Kidney (tissue), 13 donors: ENCODE measurements at regions not wholly inside any gene's neighbourhood (a gene's known extent, or its start where the extent isn't known, plus 50 kb on each side); places are given as distances from the start of the nearest gene placed in this dataset.

ENCODE experiments used
- DNase-seq, 5 donors: peaks; one replicate each; pipeline ENCODE4 v3.0.0-alpha.2; 2013 to 2020
- FAIRE-seq: peaks from 2 replicates; lab custom pipeline; 2012; peaks lifted over from hg19 to GRCh38; lab: Jason Lieb, UNC
- H3K27ac ChIP-seq, 2 donors: one replicate each; pipeline ENCODE4 v1.7.0; 2013; ENCODE audit warnings: low read depth in 2 of 2, low read length in 2 of 2, inconsistent platforms in 1 of 2
- H3K27me3 ChIP-seq: one replicate; pipeline ENCODE4 v1.7.1; 2013; ENCODE audit warnings: low read length, inconsistent platforms; ENCODE audit not compliant: control insufficient read depth, insufficient read depth
- H3K36me3 ChIP-seq, 3 donors: one replicate each; pipeline versions ENCODE4 v1.7.0 to v1.7.1; 2013; ENCODE audit warnings: low read length in 3 of 3, control low read depth in 1 of 3, inconsistent platforms in 1 of 3; ENCODE audit not compliant: insufficient read depth in 3 of 3, control insufficient read depth in 2 of 3
- H3K4me1 ChIP-seq, 3 donors: one replicate each; pipeline versions ENCODE4 v1.7.0 to v1.7.1; 2013; ENCODE audit warnings: low read length in 3 of 3, inconsistent platforms in 1 of 3, low read depth in 1 of 3; ENCODE audit not compliant: control insufficient read depth in 2 of 3, insufficient read depth in 2 of 3
- H3K4me3 ChIP-seq, 3 donors: one replicate each; pipeline versions ENCODE4 v1.7.0 to v1.8.1; 2013; ENCODE audit warnings: low read length in 3 of 3, control low read depth in 1 of 3, inconsistent platforms in 1 of 3
- H3K9ac ChIP-seq, 3 donors: one replicate each; pipeline versions ENCODE4 v1.7.0 to v1.7.1; 2013; ENCODE audit warnings: low read length in 3 of 3, control low read depth in 1 of 3, inconsistent platforms in 1 of 3
- H3K9me3 ChIP-seq, 3 donors: one replicate each; pipeline versions ENCODE4 v1.7.0 to v1.7.1; 2013; ENCODE audit warnings: low read length in 3 of 3, control low read depth in 1 of 3, inconsistent platforms in 1 of 3; ENCODE audit not compliant: control insufficient read depth in 2 of 3, insufficient read depth in 1 of 3
- intact Hi-C: fragments of 100-400 bp; cut with DNase I; formaldehyde crosslinking; loops from one replicate; pipeline ENCODE4 v1.11.1; 2022
- TF ChIP-seq, protein P1 (sequence below): IDR thresholded peaks from 3 replicates; pipeline ENCODE4 v1.5.1; 2012; ENCODE audit warnings: mild to moderate bottlenecking, moderate library complexity, borderline replicate concordance; ENCODE audit not compliant: insufficient read depth; ENCODE audit errors: extremely low read depth
- donor health status: control.
- donor health status: control.
- donor health status: control.
- donor health status: control.
- donor health status: control.
- donor health status: DM: yes; HTN: yes; CAD: no.
- donor health status: Normal renal cell carcinoma (clear cell type).

DNA sequence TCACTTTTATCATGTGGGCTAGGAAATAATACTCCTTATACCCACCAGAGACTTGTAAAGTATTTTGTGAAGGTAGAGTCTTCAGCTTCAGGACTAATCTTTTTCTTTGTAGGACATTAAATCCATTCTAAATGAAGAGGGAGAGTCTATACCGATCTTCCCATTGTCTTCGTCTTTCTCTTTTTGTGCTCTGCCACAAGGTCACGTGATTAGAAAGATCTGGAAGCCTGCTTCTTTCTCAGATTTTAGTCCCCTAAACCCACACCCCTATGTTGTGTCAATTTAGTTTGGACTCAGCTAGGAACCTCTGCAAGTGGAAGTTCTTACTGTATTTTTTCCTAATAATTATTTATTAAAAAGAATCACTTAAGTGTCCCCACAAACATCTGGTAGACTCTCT is 507.3 kb downstream of the PYDC2 start:
- intact Hi-C loops = no loop called here
- FAIRE-seq = no peak
- H3K4me3 ChIP-seq = no peak overlapping the region
- no peak for DNase-seq
- no peak overlapping the region for H3K27ac ChIP-seq
- H3K9ac ChIP-seq = no peak overlapping the region
- no peaks in the 10 kb centered on the region for H3K4me1 ChIP-seq
- TF ChIP-seq, protein P1, sequence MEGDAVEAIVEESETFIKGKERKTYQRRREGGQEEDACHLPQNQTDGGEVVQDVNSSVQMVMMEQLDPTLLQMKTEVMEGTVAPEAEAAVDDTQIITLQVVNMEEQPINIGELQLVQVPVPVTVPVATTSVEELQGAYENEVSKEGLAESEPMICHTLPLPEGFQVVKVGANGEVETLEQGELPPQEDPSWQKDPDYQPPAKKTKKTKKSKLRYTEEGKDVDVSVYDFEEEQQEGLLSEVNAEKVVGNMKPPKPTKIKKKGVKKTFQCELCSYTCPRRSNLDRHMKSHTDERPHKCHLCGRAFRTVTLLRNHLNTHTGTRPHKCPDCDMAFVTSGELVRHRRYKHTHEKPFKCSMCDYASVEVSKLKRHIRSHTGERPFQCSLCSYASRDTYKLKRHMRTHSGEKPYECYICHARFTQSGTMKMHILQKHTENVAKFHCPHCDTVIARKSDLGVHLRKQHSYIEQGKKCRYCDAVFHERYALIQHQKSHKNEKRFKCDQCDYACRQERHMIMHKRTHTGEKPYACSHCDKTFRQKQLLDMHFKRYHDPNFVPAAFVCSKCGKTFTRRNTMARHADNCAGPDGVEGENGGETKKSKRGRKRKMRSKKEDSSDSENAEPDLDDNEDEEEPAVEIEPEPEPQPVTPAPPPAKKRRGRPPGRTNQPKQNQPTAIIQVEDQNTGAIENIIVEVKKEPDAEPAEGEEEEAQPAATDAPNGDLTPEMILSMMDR = no peak
- H3K27me3 ChIP-seq = no peaks in the 10 kb centered on the region
- H3K9me3 ChIP-seq = no peaks in the 10 kb centered on the region
- H3K36me3 ChIP-seq = no peaks in the 10 kb centered on the region

DNA sequence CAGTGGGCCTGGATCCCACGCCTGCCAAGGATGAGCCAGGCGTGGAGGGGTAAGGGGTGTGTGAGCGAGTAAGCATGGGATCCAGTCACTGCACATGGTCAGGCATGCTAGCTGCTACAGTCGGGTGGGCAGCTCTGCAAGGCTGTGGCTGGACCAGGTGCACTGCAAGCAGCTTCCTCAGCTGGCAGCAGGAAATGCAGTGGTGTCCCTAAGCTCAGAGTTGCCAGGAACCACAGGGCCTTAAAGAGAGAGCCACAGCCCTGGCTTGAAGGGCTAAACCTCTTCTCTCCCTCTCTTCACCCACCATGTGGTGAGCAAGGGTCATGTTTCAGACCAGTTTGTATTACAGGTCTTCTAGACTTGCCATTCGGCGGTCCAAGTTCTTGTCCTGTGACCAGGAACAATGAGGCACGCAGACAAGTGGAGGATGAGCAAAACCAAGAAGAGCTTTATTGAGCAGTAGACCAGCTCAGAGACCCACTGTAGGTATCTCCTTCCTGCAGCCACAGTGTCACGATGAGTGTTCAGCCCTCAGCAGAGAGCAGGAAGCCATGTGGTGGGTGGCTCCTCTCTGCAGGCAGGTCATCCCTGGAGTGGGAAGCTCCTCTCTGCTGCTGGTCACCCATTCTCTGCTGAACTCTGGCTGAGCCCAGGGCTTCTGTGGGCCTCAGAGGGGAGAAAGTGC is 511.9 kb downstream of the PYDC2 start:
- no peaks in the 10 kb centered on the region for H3K4me1 ChIP-seq
- H3K27me3 ChIP-seq = no peaks in the 10 kb centered on the region
- no peak overlapping the region for H3K27ac ChIP-seq
- no peak for FAIRE-seq
- no peaks in the 10 kb centered on the region for H3K9me3 ChIP-seq
- H3K9ac ChIP-seq = no peak overlapping the region
- no peaks in the 10 kb centered on the region for H3K36me3 ChIP-seq
- DNase-seq = peak in 1 of 5 donors; percentile 46
- TF ChIP-seq, protein P1 = no peak
- H3K4me3 ChIP-seq = no peak overlapping the region
- intact Hi-C loops = no loop called here

DNA sequence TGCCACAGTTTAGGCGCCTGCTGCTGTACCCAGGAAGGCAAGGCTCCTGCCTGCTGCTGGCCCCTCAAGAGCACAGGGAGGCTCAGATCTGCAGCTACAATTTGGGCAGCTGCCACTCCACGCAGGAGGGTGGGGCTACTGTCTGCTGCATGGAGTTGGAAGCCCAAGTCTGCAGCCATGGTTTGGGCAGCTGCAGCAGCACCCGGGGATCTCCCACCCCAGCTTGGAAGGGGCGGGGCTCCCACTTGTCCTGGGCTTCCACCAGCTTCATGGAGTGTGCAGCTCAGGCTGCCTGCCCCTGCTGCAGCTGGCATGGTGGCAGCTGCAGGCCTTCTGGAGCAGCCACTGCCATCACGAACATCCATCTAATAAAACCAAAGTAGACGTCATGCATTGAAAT is 512.9 kb downstream of the PYDC2 start:
- no peak for DNase-seq
- no peaks in the 10 kb centered on the region for H3K27me3 ChIP-seq
- FAIRE-seq = no peak
- H3K4me3 ChIP-seq = no peak overlapping the region
- TF ChIP-seq, protein P1 = no peak
- no peak overlapping the region for H3K27ac ChIP-seq
- no peak overlapping the region for H3K9ac ChIP-seq
- intact Hi-C loops = no loop called here
- no peaks in the 10 kb centered on the region for H3K4me1 ChIP-seq
- no peaks in the 10 kb centered on the region for H3K9me3 ChIP-seq
- H3K36me3 ChIP-seq = no peaks in the 10 kb centered on the region

DNA sequence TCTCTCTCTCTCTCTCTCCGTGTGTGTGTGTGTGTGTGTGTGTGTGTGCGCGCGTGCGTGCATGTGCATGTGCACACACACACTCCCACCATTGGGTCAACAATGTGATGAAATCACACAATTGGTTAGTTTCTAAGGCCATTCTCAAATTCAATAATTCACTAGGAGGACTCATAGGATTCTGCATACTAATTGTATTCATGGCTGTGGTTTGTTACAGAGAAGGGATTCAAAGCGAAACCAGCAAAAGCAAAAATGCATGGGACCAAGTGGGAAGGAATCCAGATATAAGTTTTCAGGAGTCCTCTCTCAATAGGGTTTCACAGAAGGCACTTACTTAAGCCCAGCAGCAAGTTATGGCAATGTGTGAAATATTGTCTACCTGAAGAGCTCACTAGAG is 515.0 kb downstream of the PYDC2 start:
- intact Hi-C loops = no loop called here
- FAIRE-seq (no peak), DNase-seq (no peak)
- no peak overlapping the region for H3K27ac ChIP-seq
- H3K9ac ChIP-seq = no peak overlapping the region
- H3K4me3 ChIP-seq = no peak overlapping the region
- TF ChIP-seq, protein P1 = no peak
- no peaks in the 10 kb centered on the region for H3K36me3 ChIP-seq
- no peaks in the 10 kb centered on the region for H3K9me3 ChIP-seq
- H3K27me3 ChIP-seq = no peaks in the 10 kb centered on the region
- H3K4me1 ChIP-seq = no peaks in the 10 kb centered on the region
